IMR-90 (cell line): ENCODE measurements at regions not wholly inside any gene's neighbourhood (a gene's known extent, or its start where the extent isn't known, plus 50 kb on each side); places are given as distances from the start of the nearest gene placed in this dataset.

ENCODE experiments used
- ATAC-seq: fragments of 200-7000 bp; cut with Tn5 transposase; 2 replicates; pipeline ENCODE4 v1.9.1; 2020; ENCODE audit warnings: low read depth, mild to moderate bottlenecking, moderate library complexity
- BruUV-seq: library from RNA; stranded (reverse); fragments of 400-500 nt; replicated peaks from 2 replicates; lab custom pipeline; 2021; lab: Mats Ljungman, UMichigan
- CTCF ChIA-PET: fragments of 300-600 bp; formaldehyde crosslinking; extraction: SDS; loops from one replicate; lab custom pipeline; 2021; ENCODE audit warnings: antibody characterized with exemption; lab: Yijun Ruan, JAX
- POLR2A ChIA-PET: fragments of 300-600 bp; sonication (Branson Sonifier 250); formaldehyde crosslinking; loops from one replicate; lab custom pipeline; 2022; ENCODE audit warnings: antibody characterized with exemption; ENCODE audit not compliant: unreplicated experiment; lab: Charles Lee
- DNase-seq: peaks from one replicate; pipeline ENCODE4 v3.0.0; 2013
- H2AFZ ChIP-seq: replicated peaks from 2 replicates; pipeline ENCODE3; 2013; ENCODE audit warnings: low read length, mild to moderate bottlenecking; ENCODE audit not compliant: poor library complexity
- H2AK5ac ChIP-seq: 2 replicates; pipeline ENCODE4 v1.6.1; 2013; ENCODE audit warnings: low read depth, low read length, inconsistent platforms
- H2AK9ac ChIP-seq: replicated peaks from 2 replicates; pipeline ENCODE3; 2013; ENCODE audit warnings: mild to moderate bottlenecking, low read depth, low read length, moderate library complexity; ENCODE audit not compliant: poor library complexity
- H2BK120ac ChIP-seq: 2 replicates; pipeline ENCODE4 v1.6.1; 2013; ENCODE audit warnings: low read depth, low read length, inconsistent platforms
- H2BK15ac ChIP-seq: 3 replicates; pipeline ENCODE4 v1.6.1; 2013; ENCODE audit warnings: low read depth, low read length, inconsistent platforms
- H2BK20ac ChIP-seq: 2 replicates; pipeline ENCODE4 v1.6.1; 2013; ENCODE audit warnings: low read depth, mild to moderate bottlenecking, inconsistent platforms, low read length, moderate library complexity
- H2BK5ac ChIP-seq: 2 replicates; pipeline ENCODE4 v1.6.1; 2013; ENCODE audit warnings: mild to moderate bottlenecking, low read depth, low read length, inconsistent platforms; ENCODE audit not compliant: poor library complexity, severe bottlenecking
- H3K14ac ChIP-seq: replicated peaks from 2 replicates; pipeline ENCODE4 v1.6.1; 2013; ENCODE audit warnings: low read depth, low read length, inconsistent platforms
- H3K18ac ChIP-seq: 2 replicates; pipeline ENCODE4 v1.6.1; 2013; ENCODE audit warnings: low read depth, low read length, control low read depth
- H3K23ac ChIP-seq: 2 replicates; pipeline ENCODE4 v1.6.1; 2013; ENCODE audit warnings: low read depth, low read length, inconsistent platforms
- H3K27ac ChIP-seq: 2 replicates; pipeline ENCODE4 v1.5.1; 2013; ENCODE audit warnings: mild to moderate bottlenecking, control low read depth, low read length; ENCODE audit not compliant: insufficient read depth
- H3K27me3 ChIP-seq: 2 replicates; pipeline ENCODE4 v1.6.1; 2013; ENCODE audit warnings: low read length; ENCODE audit not compliant: control insufficient read depth, insufficient read depth
- H3K36me3 ChIP-seq: 2 replicates; pipeline ENCODE4 v1.6.1; 2013; ENCODE audit warnings: low read length, mixed read lengths; ENCODE audit not compliant: control insufficient read depth, insufficient read depth
- H3K4ac ChIP-seq: 2 replicates; pipeline ENCODE4 v1.6.1; 2013; ENCODE audit warnings: low read depth, low read length, inconsistent platforms
- H3K4me1 ChIP-seq: 2 replicates; pipeline ENCODE4 v1.6.1; 2013; ENCODE audit warnings: low read length, mixed read lengths; ENCODE audit not compliant: control insufficient read depth, insufficient read depth
- H3K4me2 ChIP-seq: 2 replicates; pipeline ENCODE4 v1.6.1; 2013; ENCODE audit warnings: low read depth, mild to moderate bottlenecking, control low read depth, low read length, moderate library complexity
- H3K4me3 ChIP-seq: 2 replicates; pipeline ENCODE4 v1.5.1; 2013; ENCODE audit warnings: low read depth, mild to moderate bottlenecking, control low read depth, low read length, moderate library complexity; ENCODE audit not compliant: insufficient read depth
- H3K56ac ChIP-seq: 2 replicates; pipeline ENCODE4 v1.6.1; 2013; ENCODE audit warnings: low read length, inconsistent platforms; ENCODE audit not compliant: insufficient read depth; ENCODE audit errors: extremely low read depth
- H3K79me1 ChIP-seq, 2 experiments: 2 replicates each; pipeline ENCODE4 v1.6.1; 2013; ENCODE audit warnings: low read length in 2 of 2, inconsistent platforms in 1 of 2, low read depth in 1 of 2
- H3K9ac ChIP-seq: 2 replicates; pipeline ENCODE4 v1.6.1; 2013; ENCODE audit warnings: low read depth, low read length, control low read depth
- H3K9me1 ChIP-seq: 2 replicates; pipeline ENCODE4 v1.6.1; 2013; ENCODE audit warnings: low read length, inconsistent platforms; ENCODE audit not compliant: insufficient read depth
- H3K9me3 ChIP-seq: 2 replicates; pipeline ENCODE4 v1.6.1; 2013; ENCODE audit warnings: low read length; ENCODE audit not compliant: control insufficient read depth, insufficient read depth
- H4K20me1 ChIP-seq: 2 replicates; pipeline ENCODE4 v1.6.1; 2013; ENCODE audit warnings: low read length, inconsistent platforms; ENCODE audit not compliant: insufficient read depth
- H4K5ac ChIP-seq: 2 replicates; pipeline ENCODE4 v1.6.1; 2013; ENCODE audit warnings: mild to moderate bottlenecking, low read depth, low read length, control low read depth
- H4K8ac ChIP-seq, 2 experiments: 2 replicates each; pipeline ENCODE4 v1.6.1; 2013; ENCODE audit warnings: low read depth in 2 of 2, low read length in 2 of 2, control low read depth in 1 of 2, inconsistent platforms in 1 of 2
- H4K91ac ChIP-seq: 2 replicates; pipeline ENCODE4 v1.6.1; 2013; ENCODE audit warnings: low read depth, low read length, inconsistent platforms; ENCODE audit not compliant: insufficient read depth
- CEBPB ChIP-seq: IDR thresholded peaks from 2 replicates; pipeline ENCODE4 v1.6.1; 2012; ENCODE audit warnings: low read depth, low read length, improper control_type of control experiment
- FOS ChIP-seq: fragments of 150-350 bp; IDR thresholded peaks from 2 replicates; pipeline ENCODE4 v1.6.1; 2016; ENCODE audit warnings: low read depth, low read length
- MAFK ChIP-seq: IDR thresholded peaks from 2 replicates; pipeline ENCODE4 v1.6.1; 2012; ENCODE audit warnings: low read depth, low read length, improper control_type of control experiment
- NFE2L2 ChIP-seq: fragments of 150-350 bp; IDR thresholded peaks from 2 replicates; pipeline ENCODE4 v1.6.1; 2016; ENCODE audit warnings: low read depth, mild to moderate bottlenecking, low read length
- RAD21 ChIP-seq: IDR thresholded peaks from 2 replicates; pipeline ENCODE4 v1.6.1; 2012; ENCODE audit warnings: low read length, improper control_type of control experiment
- RCOR1 ChIP-seq: IDR thresholded peaks from 2 replicates; pipeline ENCODE4 v1.6.1; 2012; ENCODE audit warnings: mild to moderate bottlenecking, low read length, improper control_type of control experiment; ENCODE audit not compliant: insufficient replicate concordance
- SMC3 ChIP-seq: fragments of 150-350 bp; IDR thresholded peaks from 2 replicates; pipeline ENCODE4 v1.6.1; 2016; ENCODE audit warnings: low read depth, mild to moderate bottlenecking, antibody characterized with exemption, low read length, moderate library complexity
- dilution Hi-C: fragments of 300-500 bp; cut with HindIII; formaldehyde crosslinking; loops from one replicate; pipeline ENCODE4 v1.14.3; 2018; ENCODE audit warnings: low sequenced_read_pairs; ENCODE audit not compliant: unreplicated experiment
- in situ Hi-C: fragments of 300-500 bp; cut with MboI; formaldehyde crosslinking; loops from 3 replicates; pipeline ENCODE4 v1.14.3; 2019; ENCODE audit warnings: low sequenced_read_pairs, inconsistent platforms, mixed read lengths
- intact Hi-C: fragments of 100-400 bp; cut with micrococcal nuclease; formaldehyde crosslinking; loops from 2 replicates; pipeline ENCODE4 v1.10.0; 2022
- TF ChIP-seq, protein P1 (sequence below): conservative IDR thresholded peaks from 2 replicates; pipeline ENCODE4 v1.5.1; 2012; ENCODE audit warnings: mild to moderate bottlenecking, low read depth, low read length, improper control_type of control experiment

DNA sequence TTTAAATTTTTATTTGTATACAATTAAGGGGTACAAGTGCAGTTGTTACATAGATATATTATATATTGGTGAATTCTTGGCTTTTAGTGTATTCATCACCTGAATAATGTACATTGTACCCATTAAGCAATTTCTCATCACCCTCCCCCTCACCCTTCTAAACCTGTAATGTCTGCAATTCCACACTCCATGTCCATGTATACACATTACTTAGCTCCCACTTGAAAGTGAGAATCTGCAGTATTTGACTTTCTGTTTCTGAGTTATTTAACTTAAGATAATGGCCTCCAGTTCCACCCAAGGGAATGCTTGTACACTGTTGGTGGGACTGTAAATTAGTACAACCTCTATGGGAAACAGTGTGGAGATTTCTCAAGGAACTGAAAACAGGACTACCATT, 383.2 kb upstream of the KCNMB2 start:
- Histone ChIP-seq H3K4ac (no peak overlapping the region), H4K8ac (no peak overlapping the region), H2AK9ac (no peak overlapping the region), H3K18ac (no peak overlapping the region), H3K27me3 (no peaks in the 10 kb centered on the region), H3K14ac (no peak overlapping the region), H3K4me1 (peaks cover 2% of the 10 kb centered on the region; the same call in 1 of the 2 replicates), H3K56ac (no peak overlapping the region), H4K5ac (no peak overlapping the region), H3K4me3 (no peak overlapping the region), H4K20me1 (no peaks in the 10 kb centered on the region), H2BK120ac (no peak overlapping the region), H4K91ac (no peak overlapping the region), H2AK5ac (no peak overlapping the region), H2AFZ (no peak overlapping the region), H3K27ac (no peak overlapping the region), H3K9me3 (no peaks in the 10 kb centered on the region), H2BK15ac (no peak overlapping the region), H2BK20ac (no peak overlapping the region), H3K9me1 (no peaks in the 10 kb centered on the region), H3K79me1 (no peaks in the 10 kb centered on the region), H3K9ac (no peak overlapping the region), H2BK5ac (no peak overlapping the region), H3K23ac (no peak overlapping the region), H3K4me2 (no peak overlapping the region), H3K36me3 (no peaks in the 10 kb centered on the region)
- CTCF ChIA-PET, result no interaction called here
- BruUV-seq, result no TSS peak
- TF ChIP-seq SMC3 (no peak), CEBPB (no peak), NFE2L2 (no peak), RAD21 (no peak), RCOR1 (no peak), FOS (no peak), MAFK (no peak)
- TF ChIP-seq, protein P1, sequence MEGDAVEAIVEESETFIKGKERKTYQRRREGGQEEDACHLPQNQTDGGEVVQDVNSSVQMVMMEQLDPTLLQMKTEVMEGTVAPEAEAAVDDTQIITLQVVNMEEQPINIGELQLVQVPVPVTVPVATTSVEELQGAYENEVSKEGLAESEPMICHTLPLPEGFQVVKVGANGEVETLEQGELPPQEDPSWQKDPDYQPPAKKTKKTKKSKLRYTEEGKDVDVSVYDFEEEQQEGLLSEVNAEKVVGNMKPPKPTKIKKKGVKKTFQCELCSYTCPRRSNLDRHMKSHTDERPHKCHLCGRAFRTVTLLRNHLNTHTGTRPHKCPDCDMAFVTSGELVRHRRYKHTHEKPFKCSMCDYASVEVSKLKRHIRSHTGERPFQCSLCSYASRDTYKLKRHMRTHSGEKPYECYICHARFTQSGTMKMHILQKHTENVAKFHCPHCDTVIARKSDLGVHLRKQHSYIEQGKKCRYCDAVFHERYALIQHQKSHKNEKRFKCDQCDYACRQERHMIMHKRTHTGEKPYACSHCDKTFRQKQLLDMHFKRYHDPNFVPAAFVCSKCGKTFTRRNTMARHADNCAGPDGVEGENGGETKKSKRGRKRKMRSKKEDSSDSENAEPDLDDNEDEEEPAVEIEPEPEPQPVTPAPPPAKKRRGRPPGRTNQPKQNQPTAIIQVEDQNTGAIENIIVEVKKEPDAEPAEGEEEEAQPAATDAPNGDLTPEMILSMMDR, result no peak
- dilution Hi-C loops (no loop called here), in situ Hi-C loops (no loop called here), intact Hi-C loops (no loop called here)
- DNase-seq, result no peak
- POLR2A ChIA-PET, result no interaction called here
- no peak for ATAC-seq
